ENCODE measurements at regions not wholly inside any gene's neighbourhood (a gene's known extent, or its start where the extent isn't known, plus 50 kb on each side); places are given as distances from the start of the nearest gene placed in this dataset.

GRCh38 chr20:57996465-57996864 lies 232.0 kb downstream of the ANKRD60 start:
- Histone ChIP-seq H3K4me1 (no peaks in the 10 kb centered on the region), H3K36me3 (replicated peaks) (no peaks in the 10 kb centered on the region), H3K27me3 (ENCODE audit: low read depth) (no peaks in the 10 kb centered on the region), H3K9me3 (no peaks in the 10 kb centered on the region), H3K4me3 (no peak overlapping the region)
- in situ Hi-C loops (cut with MboI; ENCODE audit: low sequenced_read_pairs), result no loop called here
- DNase-seq (ENCODE audit: low spot score in 2 of 2), result no peak

- Histone ChIP-seq H3K4me3 (no peak overlapping the region), H3K27me3 (ENCODE audit: low read depth) (no peaks in the 10 kb centered on the region), H3K4me1 (no peaks in the 10 kb centered on the region), H3K36me3 (replicated peaks) (no peaks in the 10 kb centered on the region), H3K9me3 (no peaks in the 10 kb centered on the region)
- DNase-seq (ENCODE audit: low spot score in 2 of 2), result no peak
- in situ Hi-C loops (cut with MboI; ENCODE audit: low sequenced_read_pairs), result no loop called here
Observed at GRCh38 chr20:57995381-57995977, 233.0 kb downstream of the ANKRD60 start.

GRCh38 chr20:57993716-57994431 lies 234.6 kb downstream of the ANKRD60 start:
- DNase-seq (ENCODE audit: low spot score in 2 of 2), result no peak
- Histone ChIP-seq H3K36me3 (replicated peaks) (no peaks in the 10 kb centered on the region), H3K4me1 (no peaks in the 10 kb centered on the region), H3K9me3 (no peaks in the 10 kb centered on the region), H3K27me3 (ENCODE audit: low read depth) (no peaks in the 10 kb centered on the region), H3K4me3 (no peak overlapping the region)
- in situ Hi-C loops (cut with MboI; ENCODE audit: low sequenced_read_pairs), result no loop called here

GRCh38 chr20:57991211-57991881 lies 237.1 kb downstream of the ANKRD60 start:
- Histone ChIP-seq H3K9me3 (no peaks in the 10 kb centered on the region), H3K36me3 (replicated peaks) (no peaks in the 10 kb centered on the region)

DNA sequence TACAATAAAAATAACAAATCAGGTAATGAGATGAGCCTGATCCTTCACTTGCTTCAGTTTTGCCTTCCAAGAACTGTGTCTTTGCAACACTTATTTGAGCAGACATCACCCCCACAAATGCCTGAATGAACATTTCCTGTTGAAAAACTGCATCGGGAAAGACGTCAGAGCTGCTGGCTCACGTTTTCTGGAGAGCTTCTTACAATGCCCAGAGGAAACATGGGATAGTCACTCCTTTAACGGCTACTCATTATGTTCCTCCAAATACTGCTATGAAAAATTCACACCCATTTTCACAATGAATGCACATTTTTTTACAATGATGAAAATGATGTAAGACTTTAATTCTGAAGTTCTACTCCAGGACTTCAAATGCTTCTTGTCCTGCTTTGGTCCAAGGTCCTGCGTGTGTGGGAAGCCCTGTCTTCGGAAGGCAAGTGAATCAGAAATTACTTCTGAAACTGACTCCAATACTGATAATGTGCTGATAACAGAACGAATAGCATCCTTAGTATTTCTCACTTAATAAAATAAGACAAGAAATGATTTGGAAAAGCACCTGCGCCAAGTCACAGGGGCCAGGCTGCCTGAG lies 238.0 kb downstream of the ANKRD60 start:
- Histone ChIP-seq H3K4me3 (no peak overlapping the region), H3K36me3 (replicated peaks) (no peaks in the 10 kb centered on the region), H3K9me3 (no peaks in the 10 kb centered on the region), H3K27me3 (ENCODE audit: low read depth) (no peaks in the 10 kb centered on the region), H3K4me1 (no peaks in the 10 kb centered on the region)
- DNase-seq (ENCODE audit: low spot score in 2 of 2), result no peak
- in situ Hi-C loops (cut with MboI; ENCODE audit: low sequenced_read_pairs), result no loop called here

More at GRCh38 chr20:57991211-57991881, 237.1 kb downstream of the ANKRD60 start:
- Histone ChIP-seq H3K27me3 (ENCODE audit: low read depth) (no peaks in the 10 kb centered on the region), H3K4me3 (no peak overlapping the region), H3K4me1 (no peaks in the 10 kb centered on the region)
- in situ Hi-C loops (cut with MboI; ENCODE audit: low sequenced_read_pairs), result no loop called here
- no peak for DNase-seq (ENCODE audit: low spot score in 2 of 2)

- in situ Hi-C loops (cut with MboI; ENCODE audit: low sequenced_read_pairs), result no loop called here
- no peak for DNase-seq (ENCODE audit: low spot score in 2 of 2)
Observed at GRCh38 chr20:57988828-57989227, 239.6 kb downstream of the ANKRD60 start.

DNA sequence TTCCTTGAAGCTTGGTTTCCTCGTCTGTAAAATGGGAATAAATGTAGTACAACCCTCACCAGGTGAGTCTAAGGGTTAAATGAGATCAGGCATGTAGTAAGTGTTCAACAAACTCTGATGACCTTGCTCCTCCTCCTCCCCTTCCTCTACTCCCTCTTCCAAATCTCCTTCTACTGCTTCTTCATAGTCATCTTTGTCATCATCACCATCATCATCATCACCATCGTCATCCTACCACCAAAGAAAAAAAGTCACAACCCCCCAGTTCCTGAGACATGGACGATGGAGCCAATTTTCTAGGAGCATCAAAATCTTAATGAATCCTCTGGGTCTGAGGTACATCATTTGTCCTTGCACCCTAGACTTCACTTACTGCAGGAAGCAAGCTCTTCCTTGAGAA lies 240.0 kb downstream of the ANKRD60 start:
- H3K4me3 ChIP-seq, result no peak overlapping the region
- no peaks in the 10 kb centered on the region for H3K36me3 ChIP-seq (replicated peaks)
- in situ Hi-C loops (cut with MboI; ENCODE audit: low sequenced_read_pairs), result no loop called here
- H3K4me1 ChIP-seq, result no peaks in the 10 kb centered on the region
- no peaks in the 10 kb centered on the region for H3K9me3 ChIP-seq
- no peaks in the 10 kb centered on the region; the same call in 1 of the 2 replicates for H3K27me3 ChIP-seq (ENCODE audit: low read depth)
- no peak for DNase-seq (ENCODE audit: low spot score in 2 of 2)

More at GRCh38 chr20:57988828-57989227, 239.6 kb downstream of the ANKRD60 start:
- Histone ChIP-seq H3K9me3 (no peaks in the 10 kb centered on the region), H3K36me3 (replicated peaks) (no peaks in the 10 kb centered on the region), H3K4me1 (no peaks in the 10 kb centered on the region), H3K4me3 (no peak overlapping the region), H3K27me3 (ENCODE audit: low read depth) (no peaks in the 10 kb centered on the region)

DNA sequence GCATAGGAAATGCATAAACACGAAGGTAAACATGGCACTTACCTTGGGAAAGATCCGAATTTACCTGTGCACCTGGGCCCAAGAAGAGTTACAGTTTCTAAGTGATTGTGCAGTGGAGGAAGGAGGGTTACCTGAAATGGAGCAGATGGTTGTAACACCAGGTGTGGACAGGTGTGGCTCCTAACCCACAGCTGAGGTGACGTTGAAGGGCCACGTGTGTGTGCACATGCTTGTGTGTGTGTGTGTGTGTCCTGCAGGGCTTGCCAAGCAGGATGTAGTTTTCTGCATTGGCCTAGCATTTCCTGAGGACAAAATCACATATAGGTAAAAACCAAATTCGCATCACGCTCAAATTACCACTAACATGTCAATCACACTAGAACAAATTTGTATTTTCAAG lies 240.8 kb downstream of the ANKRD60 start:
- in situ Hi-C loops (cut with MboI; ENCODE audit: low sequenced_read_pairs), result no loop called here

DNA sequence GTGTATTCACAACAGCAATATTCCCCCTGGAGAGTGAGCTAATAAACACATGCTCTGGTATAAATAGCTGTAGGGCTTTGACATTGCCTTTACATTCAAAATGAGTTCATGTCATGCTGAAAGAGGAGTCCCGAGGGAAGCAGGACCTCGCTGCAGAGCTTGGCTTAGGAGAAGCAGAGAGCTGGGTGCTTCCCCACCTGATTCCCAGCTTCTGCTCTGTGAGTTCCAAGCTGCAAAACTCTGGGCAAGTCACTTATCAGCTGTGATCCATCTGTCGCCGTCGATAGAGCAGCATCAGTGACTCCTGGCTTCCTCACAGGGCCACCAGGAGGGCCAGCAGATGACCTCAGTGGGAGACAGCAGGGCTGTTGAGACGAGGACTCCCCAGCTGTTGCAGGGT lies 241.8 kb downstream of the ANKRD60 start:
- H3K4me1 ChIP-seq, result no peaks in the 10 kb centered on the region
- DNase-seq (ENCODE audit: low spot score in 2 of 2), result no peak
- no peaks in the 10 kb centered on the region for H3K36me3 ChIP-seq (replicated peaks)
- H3K9me3 ChIP-seq, result no peaks in the 10 kb centered on the region
- H3K4me3 ChIP-seq, result no peak overlapping the region
- in situ Hi-C loops (cut with MboI; ENCODE audit: low sequenced_read_pairs), result no loop called here
- H3K27me3 ChIP-seq (ENCODE audit: low read depth), result no peaks in the 10 kb centered on the region; the same call in 1 of the 2 replicates

More for the DNA sequence above, 240.8 kb downstream of the ANKRD60 start:
- H3K27me3 ChIP-seq (ENCODE audit: low read depth), result no peaks in the 10 kb centered on the region; the same call in 1 of the 2 replicates
- H3K36me3 ChIP-seq (replicated peaks), result no peaks in the 10 kb centered on the region
- no peak for DNase-seq (ENCODE audit: low spot score in 2 of 2)
- no peaks in the 10 kb centered on the region for H3K9me3 ChIP-seq
- H3K4me1 ChIP-seq, result no peaks in the 10 kb centered on the region
- no peak overlapping the region for H3K4me3 ChIP-seq

DNA sequence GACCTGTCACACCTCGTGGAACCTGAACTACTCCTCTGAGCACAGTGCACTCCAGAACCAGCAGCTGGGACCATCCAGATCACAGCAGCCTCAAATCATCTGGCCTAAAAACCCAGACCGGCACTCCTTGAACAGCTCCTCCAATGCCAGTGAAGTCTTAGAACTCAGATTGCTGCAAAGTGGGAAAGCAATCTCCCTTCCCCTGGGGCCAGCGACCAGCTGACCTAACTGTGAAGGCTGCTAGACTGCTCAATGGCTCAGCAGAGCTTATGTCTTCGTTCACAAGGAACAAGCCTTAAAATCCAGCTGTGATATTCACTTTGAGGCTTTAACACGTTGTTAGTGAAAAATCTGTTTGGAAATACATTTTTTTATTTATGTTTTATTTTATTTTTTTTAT lies 243.2 kb downstream of the ANKRD60 start:
- Histone ChIP-seq H3K4me3 (no peak overlapping the region), H3K9me3 (no peaks in the 10 kb centered on the region), H3K27me3 (ENCODE audit: low read depth) (no peaks in the 10 kb centered on the region; the same call in 1 of the 2 replicates), H3K36me3 (replicated peaks) (no peaks in the 10 kb centered on the region), H3K4me1 (no peaks in the 10 kb centered on the region)
- in situ Hi-C loops (cut with MboI; ENCODE audit: low sequenced_read_pairs), result no loop called here
- DNase-seq (ENCODE audit: low spot score in 2 of 2), result no peak

- Histone ChIP-seq H3K4me1 (no peaks in the 10 kb centered on the region), H3K36me3 (replicated peaks) (no peaks in the 10 kb centered on the region), H3K27me3 (ENCODE audit: low read depth) (no peaks in the 10 kb centered on the region; the same call in 1 of the 2 replicates), H3K4me3 (no peak overlapping the region), H3K9me3 (no peaks in the 10 kb centered on the region)
- DNase-seq (ENCODE audit: low spot score in 2 of 2), result no peak
- in situ Hi-C loops (cut with MboI; ENCODE audit: low sequenced_read_pairs), result no loop called here
Observed at GRCh38 chr20:57983082-57983481, 245.4 kb downstream of the ANKRD60 start.

DNA sequence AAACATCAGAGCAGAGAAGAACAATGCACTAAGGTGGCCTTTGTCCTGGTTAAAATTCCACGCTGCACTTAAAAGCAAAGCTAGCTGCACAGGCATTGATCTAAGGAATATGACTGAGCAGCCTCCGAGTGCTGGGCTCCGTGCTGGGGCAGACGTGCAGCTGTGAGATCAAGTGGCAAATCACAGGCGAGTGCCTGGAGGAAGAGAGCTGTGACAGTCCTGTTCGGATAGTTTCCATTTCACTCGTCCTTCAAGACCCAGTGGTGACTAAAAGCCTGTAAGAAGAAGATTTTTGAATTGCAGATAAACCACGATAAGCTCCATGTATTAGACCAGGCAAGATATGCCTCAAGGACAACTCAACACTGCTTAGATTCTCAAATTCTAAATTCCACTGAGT lies 247.9 kb downstream of the ANKRD60 start:
- DNase-seq (ENCODE audit: low spot score in 2 of 2), result no peak
- Histone ChIP-seq H3K4me3 (no peak overlapping the region), H3K9me3 (no peaks in the 10 kb centered on the region), H3K27me3 (ENCODE audit: low read depth) (no peaks in the 10 kb centered on the region; the same call in 1 of the 2 replicates), H3K4me1 (no peaks in the 10 kb centered on the region), H3K36me3 (replicated peaks) (no peaks in the 10 kb centered on the region)
- in situ Hi-C loops (cut with MboI; ENCODE audit: low sequenced_read_pairs), result no loop called here

- DNase-seq (ENCODE audit: low spot score in 2 of 2), result no peak
- Histone ChIP-seq H3K9me3 (no peaks in the 10 kb centered on the region), H3K27me3 (ENCODE audit: low read depth) (no peaks in the 10 kb centered on the region), H3K4me3 (no peak overlapping the region), H3K36me3 (replicated peaks) (no peaks in the 10 kb centered on the region), H3K4me1 (no peaks in the 10 kb centered on the region)
- in situ Hi-C loops (cut with MboI; ENCODE audit: low sequenced_read_pairs), result no loop called here
Observed at GRCh38 chr20:57977569-57977968, 250.9 kb downstream of the ANKRD60 start.

DNA sequence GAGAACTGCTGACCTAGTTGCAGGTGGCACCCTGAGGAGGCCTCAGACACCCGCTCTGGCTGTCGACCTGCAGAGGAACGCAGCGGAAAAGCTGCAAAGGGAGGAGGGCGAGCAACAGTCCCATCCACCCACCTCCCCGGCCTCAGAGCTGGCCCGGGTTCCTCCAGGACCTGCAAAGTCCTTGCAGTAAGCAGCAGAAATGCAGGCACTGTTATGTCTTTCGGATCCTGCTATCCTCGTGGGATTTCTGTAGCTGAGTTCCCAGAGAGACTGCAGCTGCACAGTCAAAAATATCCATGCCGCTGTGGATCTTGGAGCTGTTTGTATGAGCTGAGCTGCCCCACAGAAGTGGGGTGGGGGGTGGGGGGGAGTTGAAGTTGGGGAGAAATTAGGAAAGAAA lies 251.3 kb downstream of the ANKRD60 start:
- no peaks in the 10 kb centered on the region for H3K36me3 ChIP-seq (replicated peaks)
- no peak overlapping the region for H3K4me3 ChIP-seq
- H3K27me3 ChIP-seq (ENCODE audit: low read depth), result no peaks in the 10 kb centered on the region
- no peaks in the 10 kb centered on the region for H3K9me3 ChIP-seq
- in situ Hi-C loops (cut with MboI; ENCODE audit: low sequenced_read_pairs), result no loop called here
- no peak for DNase-seq (ENCODE audit: low spot score in 2 of 2)
- H3K4me1 ChIP-seq, result no peaks in the 10 kb centered on the region
